MCF 10A (cell line): ENCODE measurements at regions not wholly inside any gene's neighbourhood (a gene's known extent, or its start where the extent isn't known, plus 50 kb on each side); places are given as distances from the start of the nearest gene placed in this dataset.

Experiments used
- BruUV-seq: library from RNA; stranded (reverse); fragments of 400-500 nt; replicated peaks from 2 replicates; lab custom pipeline; 2021; lab: Mats Ljungman, UMichigan
- CTCF ChIA-PET: fragments of 300-600 bp; sonication (Branson Sonifier 250); formaldehyde crosslinking; extraction: SDS; loops from one replicate; lab custom pipeline; 2021; ENCODE audit warnings: antibody characterized with exemption, inconsistent platforms; lab: Yijun Ruan, JAX
- POLR2A ChIA-PET: fragments of 300-600, 350-650 bp; sonication (Branson Sonifier 250); formaldehyde crosslinking; extraction: SDS; loops from one replicate; lab custom pipeline; 2020; ENCODE audit warnings: antibody characterized with exemption, inconsistent platforms; lab: Yijun Ruan, JAX
- DNase-seq: peaks from one replicate; pipeline ENCODE4 v3.0.0-alpha.2; 2018; ENCODE audit not compliant: unreplicated experiment
- H3K27ac Mint-ChIP-seq: one replicate; pipeline ENCODE4 v1.8.0; 2022; ENCODE audit warnings: mild to moderate bottlenecking, low read depth, mixed read lengths; ENCODE audit not compliant: unreplicated experiment
- H3K27me3 Mint-ChIP-seq: one replicate; pipeline ENCODE4 v1.8.0; 2022; ENCODE audit warnings: mixed read lengths; ENCODE audit not compliant: insufficient read depth, unreplicated experiment
- H3K36me3 Mint-ChIP-seq: one replicate; pipeline ENCODE4 v1.8.0; 2022; ENCODE audit warnings: mild to moderate bottlenecking, moderate library complexity, mixed read lengths; ENCODE audit not compliant: insufficient read depth, unreplicated experiment
- H3K4me1 Mint-ChIP-seq: one replicate; pipeline ENCODE4 v1.8.0; 2022; ENCODE audit warnings: mixed read lengths; ENCODE audit not compliant: insufficient read depth, unreplicated experiment
- H3K4me3 Mint-ChIP-seq: one replicate; pipeline ENCODE4 v1.8.0; 2022; ENCODE audit warnings: mild to moderate bottlenecking, moderate library complexity, mixed read lengths; ENCODE audit not compliant: unreplicated experiment
- H3K9me3 Mint-ChIP-seq: one replicate; pipeline ENCODE4 v1.8.0; 2022; ENCODE audit warnings: mixed read lengths; ENCODE audit not compliant: unreplicated experiment
- CTCF ChIP-seq: fragments of 200-600 bp; IDR thresholded peaks from one replicate; pipeline ENCODE4 v1.8.0; 2022; ENCODE audit warnings: antibody characterized with exemption, mild to moderate bottlenecking; ENCODE audit not compliant: unreplicated experiment
- intact Hi-C: fragments of 100-400 bp; cut with micrococcal nuclease; formaldehyde crosslinking; loops from 2 replicates; pipeline ENCODE4 v1.14.1; 2022

- Mint-ChIP-seq H3K9me3 (no peaks in the 10 kb centered on the region), H3K4me1 (no peaks in the 10 kb centered on the region), H3K27ac (no peak overlapping the region), H3K27me3 (no peaks in the 10 kb centered on the region), H3K4me3 (no peak overlapping the region), H3K36me3 (no peaks in the 10 kb centered on the region)
- DNase-seq, result no peak
- intact Hi-C loops, result no loop called here
- TF ChIP-seq CTCF, result no peak
- BruUV-seq, result no TSS peak
- POLR2A ChIA-PET, result no interaction called here
- CTCF ChIA-PET, result no interaction called here
These were observed 335.7 kb upstream of the HSF2 start for GRCh38 chr6:122063761-122064160.

- intact Hi-C loops, result no loop called here
- DNase-seq, result no peak
- no peaks in the 10 kb centered on the region for H3K27me3 Mint-ChIP-seq
- H3K9me3 Mint-ChIP-seq, result no peaks in the 10 kb centered on the region
- TF ChIP-seq CTCF, result no peak
- BruUV-seq, result no TSS peak
- H3K27ac Mint-ChIP-seq, result no peak overlapping the region
- ChIA-PET POLR2A (no interaction called here), CTCF (no interaction called here)
- no peaks in the 10 kb centered on the region for H3K4me1 Mint-ChIP-seq
- no peaks in the 10 kb centered on the region for H3K36me3 Mint-ChIP-seq
- no peak overlapping the region for H3K4me3 Mint-ChIP-seq
These were observed 333.3 kb upstream of the HSF2 start for GRCh38 chr6:122066200-122066599.

- H3K36me3 Mint-ChIP-seq, result no peaks in the 10 kb centered on the region
- no peak overlapping the region for H3K4me3 Mint-ChIP-seq
- no peak overlapping the region for H3K27ac Mint-ChIP-seq
- intact Hi-C loops, result no loop called here
- no peaks in the 10 kb centered on the region for H3K4me1 Mint-ChIP-seq
- BruUV-seq, result no TSS peak
- no peaks in the 10 kb centered on the region for H3K9me3 Mint-ChIP-seq
- no peak for TF ChIP-seq CTCF
- CTCF ChIA-PET, result interaction anchor here (0.6 to 1.3 kb wide), 4 partner anchors 34 to 1567 kb away, joined by 3 read pairs; no protein-coding TSS in a partner anchor
- H3K27me3 Mint-ChIP-seq, result no peaks in the 10 kb centered on the region
- POLR2A ChIA-PET, result interaction anchor here (0.7 kb wide), 1 partner anchor 103 kb away, joined by 3 read pairs; no protein-coding TSS in a partner anchor
- DNase-seq, result no peak
These were observed 331.1 kb upstream of the HSF2 start for GRCh38 chr6:122068291-122068769.

GRCh38 chr6:122069932-122070331, 329.5 kb upstream of the HSF2 start:
- no peak for TF ChIP-seq CTCF
- CTCF ChIA-PET, result no interaction called here
- no peaks in the 10 kb centered on the region for H3K36me3 Mint-ChIP-seq
- no peak overlapping the region for H3K4me3 Mint-ChIP-seq
- H3K4me1 Mint-ChIP-seq, result no peaks in the 10 kb centered on the region
- no peak for DNase-seq
- no peaks in the 10 kb centered on the region for H3K27me3 Mint-ChIP-seq
- POLR2A ChIA-PET, result no interaction called here
- no peaks in the 10 kb centered on the region for H3K9me3 Mint-ChIP-seq
- no peak overlapping the region for H3K27ac Mint-ChIP-seq
- intact Hi-C loops, result no loop called here
- no TSS peak for BruUV-seq
